HEK293 (cell line): ENCODE measurements at regions not wholly inside any gene's neighbourhood (a gene's known extent, or its start where the extent isn't known, plus 50 kb on each side); places are given as distances from the start of the nearest gene placed in this dataset.

ENCODE experiments used
- ZNF174 ChIP-seq: fragments of 450-650 bp; formaldehyde crosslinking; IDR thresholded peaks from 2 replicates; pipeline ENCODE4 v1.5.0; 2017; ENCODE audit warnings: missing biosample characterization, mild to moderate bottlenecking, missing genetic modification characterization
- ZNF335 ChIP-seq: fragments of 450-650 bp; formaldehyde crosslinking; conservative IDR thresholded peaks from 2 replicates; pipeline ENCODE4 v1.5.1; 2016; ENCODE audit warnings: missing biosample characterization, missing genetic modification characterization
- ZNF707 ChIP-seq: fragments of 450-650 bp; formaldehyde crosslinking; IDR thresholded peaks from 2 replicates; pipeline ENCODE4 v1.5.1; 2016; ENCODE audit warnings: missing biosample characterization, missing genetic modification characterization
- TF ChIP-seq, protein P1 (sequence below): fragments of 450-650 bp; formaldehyde crosslinking; IDR thresholded peaks from 2 replicates; pipeline ENCODE4 v1.5.1; 2016; ENCODE audit warnings: missing biosample characterization, missing genetic modification characterization

DNA sequence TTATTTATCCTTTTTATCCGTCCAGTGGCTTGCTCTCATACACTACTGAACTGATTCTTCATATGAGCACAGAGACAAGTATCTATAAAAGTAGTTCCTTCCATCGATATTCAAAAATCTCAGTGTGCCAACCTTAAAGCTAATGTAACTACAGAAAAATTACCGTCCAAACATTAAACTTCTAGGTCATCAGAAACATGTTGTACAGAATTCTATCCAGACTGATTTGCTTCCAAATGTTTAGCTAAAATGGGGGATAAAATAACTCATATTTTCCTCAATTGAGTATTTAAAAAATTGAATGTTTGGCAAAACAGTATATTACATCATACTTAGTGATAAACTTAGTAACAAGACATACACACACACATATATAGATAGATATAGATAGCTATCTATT, 584.7 kb upstream of the SEMA3D start:
- TF ChIP-seq ZNF174 (tag by site-specific recombination) = no peak
- TF ChIP-seq ZNF707 (tag by site-specific recombination) = no peak
- TF ChIP-seq, protein P1, sequence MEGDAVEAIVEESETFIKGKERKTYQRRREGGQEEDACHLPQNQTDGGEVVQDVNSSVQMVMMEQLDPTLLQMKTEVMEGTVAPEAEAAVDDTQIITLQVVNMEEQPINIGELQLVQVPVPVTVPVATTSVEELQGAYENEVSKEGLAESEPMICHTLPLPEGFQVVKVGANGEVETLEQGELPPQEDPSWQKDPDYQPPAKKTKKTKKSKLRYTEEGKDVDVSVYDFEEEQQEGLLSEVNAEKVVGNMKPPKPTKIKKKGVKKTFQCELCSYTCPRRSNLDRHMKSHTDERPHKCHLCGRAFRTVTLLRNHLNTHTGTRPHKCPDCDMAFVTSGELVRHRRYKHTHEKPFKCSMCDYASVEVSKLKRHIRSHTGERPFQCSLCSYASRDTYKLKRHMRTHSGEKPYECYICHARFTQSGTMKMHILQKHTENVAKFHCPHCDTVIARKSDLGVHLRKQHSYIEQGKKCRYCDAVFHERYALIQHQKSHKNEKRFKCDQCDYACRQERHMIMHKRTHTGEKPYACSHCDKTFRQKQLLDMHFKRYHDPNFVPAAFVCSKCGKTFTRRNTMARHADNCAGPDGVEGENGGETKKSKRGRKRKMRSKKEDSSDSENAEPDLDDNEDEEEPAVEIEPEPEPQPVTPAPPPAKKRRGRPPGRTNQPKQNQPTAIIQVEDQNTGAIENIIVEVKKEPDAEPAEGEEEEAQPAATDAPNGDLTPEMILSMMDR (tag by site-specific recombination) = no peak
- no peak for TF ChIP-seq ZNF335
